A549 (cell line): ENCODE measurements at regions not wholly inside any gene's neighbourhood (a gene's known extent, or its start where the extent isn't known, plus 50 kb on each side); places are given as distances from the start of the nearest gene placed in this dataset.

Experiments
- ATAC-seq, 2 experiments: fragments of 200-7000 bp in 1 of 2; fragments of >200 bp in 1 of 2; cut with Nextera tagmentation in 1 of 2; cut with Tn5 transposase in 1 of 2; 3 replicates each; pipeline versions ENCODE4 v1.8.0 to v1.9.1; 2018 to 2020; ENCODE audit warnings: mild to moderate bottlenecking in 1 of 2, moderate library complexity in 1 of 2
- CTCF ChIA-PET: fragments of 300-600 bp; sonication (Branson Sonifier 250); formaldehyde crosslinking; extraction: SDS; loops from one replicate; lab custom pipeline; 2021; ENCODE audit warnings: antibody characterized with exemption, inconsistent platforms; lab: Yijun Ruan, JAX
- POLR2A ChIA-PET: fragments of 350-600 bp; formaldehyde crosslinking; extraction: SDS; loops from one replicate; lab custom pipeline; 2021; ENCODE audit warnings: antibody characterized with exemption, inconsistent platforms; lab: Yijun Ruan, JAX
- DNase-seq, 2 experiments: peaks; one replicate each; pipeline versions ENCODE4 v3.0.0 to v3.0.0-alpha.2; 2011 to 2016; ENCODE audit warnings: low read depth in 1 of 2, low spot score in 1 of 2
- FAIRE-seq: peaks from 2 replicates; lab custom pipeline; 2011; peaks lifted over from hg19 to GRCh38; lab: Jason Lieb, UNC
- H3K27ac ChIP-seq, 2 experiments: fragments of >200 bp; sonication (Bioruptor Twin); formaldehyde crosslinking; 3 replicates each; pipeline ENCODE4 v1.5.1; 2016 to 2017
- H3K4me1 ChIP-seq: fragments of >200 bp; sonication (Bioruptor Twin); formaldehyde crosslinking; 3 replicates; pipeline ENCODE4 v1.6.1; 2016
- H3K4me2 ChIP-seq: fragments of >200 bp; sonication (Bioruptor Twin); formaldehyde crosslinking; 3 replicates; pipeline ENCODE4 v1.6.1; 2016
- H3K4me3 ChIP-seq: fragments of >200 bp; sonication (Bioruptor Twin); formaldehyde crosslinking; 3 replicates; pipeline ENCODE4 v1.5.1; 2016
- H3K9me3 ChIP-seq: fragments of >200 bp; sonication (Bioruptor Twin); formaldehyde crosslinking; 3 replicates; pipeline ENCODE4 v1.6.1; 2016
- CBX8 ChIP-seq: fragments of 200-600 bp; sonication (generic); IDR thresholded peaks from 2 replicates; pipeline ENCODE4 v1.6.1; 2016
- CTCF ChIP-seq: fragments of >200 bp; sonication (Bioruptor Twin); formaldehyde crosslinking; IDR thresholded peaks from 3 replicates; pipeline ENCODE4 v1.5.1; 2016
- E2F6 ChIP-seq: IDR thresholded peaks from 2 replicates; pipeline ENCODE4 v1.6.1; 2012; ENCODE audit warnings: low read depth, borderline replicate concordance
- FOSB ChIP-seq: fragments of 250-450 bp; sonication (Bioruptor Pico); IDR thresholded peaks from 2 replicates; pipeline ENCODE4 v1.5.0; 2020; ENCODE audit warnings: mild to moderate bottlenecking, moderate library complexity
- FOSL2 ChIP-seq, 2 experiments: fragments of 450-650 bp in 1 of 2; fragments of >200 bp in 1 of 2; sonication (Bioruptor Twin) in 1 of 2; formaldehyde crosslinking; IDR thresholded peaks; 2 replicates each; pipeline versions ENCODE4 v1.5.0 to v1.6.1; 2016 to 2020; ENCODE audit warnings: mild to moderate bottlenecking in 1 of 2, moderate library complexity in 1 of 2
- FOXS1 ChIP-seq: fragments of 250-450 bp; sonication (Bioruptor Pico); IDR thresholded peaks from 2 replicates; pipeline ENCODE4 v1.5.0; 2020; ENCODE audit warnings: mild to moderate bottlenecking, moderate library complexity
- HMGXB4 ChIP-seq: fragments of 250-450 bp; sonication (Bioruptor Pico); IDR thresholded peaks from 2 replicates; pipeline ENCODE4 v1.5.0; 2021; ENCODE audit warnings: mild to moderate bottlenecking, moderate library complexity, borderline replicate concordance
- HOXB13 ChIP-seq: fragments of 250-450 bp; sonication (Bioruptor Pico); IDR thresholded peaks from 2 replicates; pipeline ENCODE4 v1.5.0; 2020; ENCODE audit warnings: low read depth, mild to moderate bottlenecking, moderate library complexity
- HOXB5 ChIP-seq: fragments of 250-450 bp; sonication (Bioruptor Pico); IDR thresholded peaks from 2 replicates; pipeline ENCODE4 v1.5.0; 2020; ENCODE audit warnings: mild to moderate bottlenecking, moderate library complexity
- JUN ChIP-seq, 2 experiments: fragments of >200 bp; sonication (Bioruptor Twin); formaldehyde crosslinking; IDR thresholded peaks; 2 replicates in 1 of 2; 3 replicates in 1 of 2; pipeline ENCODE4 v1.6.1; 2016 to 2017
- MAX ChIP-seq: IDR thresholded peaks from 2 replicates; pipeline ENCODE4 v1.6.1; 2012
- MAZ ChIP-seq: fragments of 150-350 bp; IDR thresholded peaks from 2 replicates; pipeline ENCODE4 v1.6.1; 2014; ENCODE audit warnings: antibody characterized with exemption, low read depth, low read length, borderline replicate concordance
- NPAS2 ChIP-seq: fragments of 250-450 bp; sonication (Bioruptor Pico); IDR thresholded peaks from 2 replicates; pipeline ENCODE4 v1.8.0; 2022; ENCODE audit warnings: mild to moderate bottlenecking, moderate library complexity, borderline replicate concordance
- NR3C1 ChIP-seq: fragments of >200 bp; sonication (Bioruptor Twin); formaldehyde crosslinking; IDR thresholded peaks from 3 replicates; pipeline ENCODE4 v1.6.1; 2017
- PBX3 ChIP-seq: IDR thresholded peaks from 2 replicates; pipeline ENCODE4 v1.6.1; 2012
- RNF2 ChIP-seq: fragments of 200-600 bp; sonication (generic); IDR thresholded peaks from 2 replicates; pipeline ENCODE4 v1.6.1; 2016; ENCODE audit warnings: low read depth, mild to moderate bottlenecking, antibody characterized with exemption, moderate library complexity, borderline replicate concordance
- TFCP2L1 ChIP-seq: fragments of 250-450 bp; sonication (Bioruptor Pico); IDR thresholded peaks from 2 replicates; pipeline ENCODE4 v1.5.0; 2021; ENCODE audit warnings: mild to moderate bottlenecking
- USF2 ChIP-seq: fragments of 450-650 bp; IDR thresholded peaks from 2 replicates; pipeline ENCODE4 v1.6.1; 2014; ENCODE audit warnings: antibody characterized with exemption
- ZNF302 ChIP-seq: fragments of 250-450 bp; sonication (Bioruptor Pico); IDR thresholded peaks from 2 replicates; pipeline ENCODE4 v1.9.0; 2021; ENCODE audit warnings: inconsistent platforms, mild to moderate bottlenecking, moderate library complexity
- ZSCAN20 ChIP-seq: fragments of 250-450 bp; sonication (Bioruptor Pico); IDR thresholded peaks from 2 replicates; pipeline ENCODE4 v1.8.0; 2022; ENCODE audit warnings: mild to moderate bottlenecking, moderate library complexity
- WGBS: methylation state at CpG from one replicate; pipeline ENCODE4 v1.1.6; 2017; ENCODE audit errors: missing lambda C conversion rate; 5-methylcytosine and 5-hydroxymethylcytosine counted together

- ATAC-seq (no peak), DNase-seq (no peak), FAIRE-seq (no peak)
- whole genome bisulfite sequencing: 36% methylated on average over 2 of the region's 2 CpGs
- ChIA-PET POLR2A (no interaction called here), CTCF (no interaction called here)
- H3K9me3 ChIP-seq: peaks cover 5% of the 10 kb centered on the region; the same call in 1 of the 3 replicates
- TF ChIP-seq MAX: no peak
- no peak for TF ChIP-seq ZSCAN20 (CRISPR knock-in tag)
- TF ChIP-seq MAZ: no peak
- no peak for TF ChIP-seq NR3C1
- TF ChIP-seq JUN (IDR thresholded peaks at IDR 0.05): no peak
- no peak for TF ChIP-seq HOXB13 (CRISPR knock-in tag)
- TF ChIP-seq NPAS2: no peak
- no peak for TF ChIP-seq E2F6
- TF ChIP-seq USF2: no peak
- no peak for TF ChIP-seq HMGXB4 (CRISPR knock-in tag)
- no peak for TF ChIP-seq TFCP2L1 (CRISPR knock-in tag)
- no peak for TF ChIP-seq FOSB (CRISPR knock-in tag)
- no peak for TF ChIP-seq CTCF
- TF ChIP-seq PBX3: no peak
- TF ChIP-seq FOXS1 (CRISPR knock-in tag): no peak
- no peak for TF ChIP-seq CBX8
- TF ChIP-seq RNF2: no peak
- no peak for TF ChIP-seq HOXB5 (CRISPR knock-in tag)
- H3K4me1 ChIP-seq: no peaks in the 10 kb centered on the region
- H3K27ac ChIP-seq: no peak overlapping the region
- H3K4me3 ChIP-seq: no peak overlapping the region
- H3K4me2 ChIP-seq: no peak overlapping the region
Observed at GRCh38 chr9:26026423-26027100, 348.3 kb upstream of the TUSC1 start.

GRCh38 chr9:26013199-26013598 is 335.0 kb upstream of the TUSC1 start:
- FAIRE-seq: no peak
- CTCF ChIA-PET: no interaction called here
- Histone ChIP-seq H3K4me3 (no peak overlapping the region), H3K4me2 (peak overlapping the region; percentile 30; the same call in 1 of the 3 replicates), H3K27ac (no peak overlapping the region), H3K9me3 (no peaks in the 10 kb centered on the region), H3K4me1 (peaks cover 7% of the 10 kb centered on the region; the same call in 1 of the 3 replicates)
- no peak for ATAC-seq
- no peak for DNase-seq
- no peak for TF ChIP-seq ZNF302 (CRISPR knock-in tag)
- no peak for TF ChIP-seq FOSL2 (IDR thresholded peaks at IDR 0.05)
- peak; percentile 37; the same call in 1 of the 2 replicates for TF ChIP-seq FOSL2 (CRISPR knock-in tag; IDR thresholded peaks at IDR 0.05)
- POLR2A ChIA-PET: no interaction called here
